Left forelimb (tissue), 1 donor: ENCODE measurements at regions not wholly inside any gene's neighbourhood (a gene's known extent, or its start where the extent isn't known, plus 50 kb on each side); places are given as distances from the start of the nearest gene placed in this dataset.
"Not testable (repeated sequence)": the region's sequence is repeated elsewhere in the genome, so short reads cannot be mapped to it uniquely, and the experiment has no call there.

Source experiments
- DNase-seq: peaks from one replicate; pipeline ENCODE4 v3.0.0-alpha.2; 2018; ENCODE audit warnings: low spot score

DNA sequence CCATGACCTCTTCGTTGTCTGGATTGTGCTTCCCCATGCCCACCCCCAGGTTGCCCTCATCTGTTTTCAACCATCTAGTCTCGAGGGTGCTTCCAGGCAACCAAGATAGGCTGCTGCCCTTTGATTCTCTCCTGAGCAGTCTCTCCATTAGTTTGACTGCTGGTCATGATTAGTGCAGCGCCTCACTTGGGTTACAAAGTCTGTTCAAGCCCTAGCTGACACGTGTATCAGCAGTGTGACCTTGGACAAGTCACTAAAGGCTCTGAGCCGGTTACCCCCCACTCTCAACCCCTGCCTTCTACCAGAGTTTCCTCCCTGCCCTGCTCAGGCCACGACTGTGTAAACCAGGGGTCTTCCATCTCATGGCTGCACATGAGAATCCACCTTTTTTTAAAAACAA lies 185.3 kb upstream of the PWP1 start:
- no peak for DNase-seq

DNA sequence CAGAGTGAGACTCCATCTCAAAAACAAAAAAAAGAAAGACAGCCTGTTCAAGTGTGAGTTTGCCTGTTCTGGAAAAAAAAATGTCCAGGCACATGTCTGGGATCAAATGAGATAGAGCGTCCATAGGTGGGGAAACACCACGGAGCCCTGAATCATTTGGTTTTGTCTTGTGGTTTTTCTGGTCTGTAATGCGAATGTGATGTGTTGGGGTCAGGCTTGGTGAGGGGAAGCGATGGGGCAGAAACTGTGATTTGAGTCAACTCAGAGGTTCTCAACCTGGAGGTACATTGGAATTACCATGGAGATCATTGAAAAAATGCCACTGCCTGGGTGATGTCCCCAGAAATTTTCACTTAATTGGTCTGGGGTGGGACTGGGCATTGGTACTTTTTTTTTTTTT lies 183.9 kb upstream of the PWP1 start:
- no peak for DNase-seq

DNA sequence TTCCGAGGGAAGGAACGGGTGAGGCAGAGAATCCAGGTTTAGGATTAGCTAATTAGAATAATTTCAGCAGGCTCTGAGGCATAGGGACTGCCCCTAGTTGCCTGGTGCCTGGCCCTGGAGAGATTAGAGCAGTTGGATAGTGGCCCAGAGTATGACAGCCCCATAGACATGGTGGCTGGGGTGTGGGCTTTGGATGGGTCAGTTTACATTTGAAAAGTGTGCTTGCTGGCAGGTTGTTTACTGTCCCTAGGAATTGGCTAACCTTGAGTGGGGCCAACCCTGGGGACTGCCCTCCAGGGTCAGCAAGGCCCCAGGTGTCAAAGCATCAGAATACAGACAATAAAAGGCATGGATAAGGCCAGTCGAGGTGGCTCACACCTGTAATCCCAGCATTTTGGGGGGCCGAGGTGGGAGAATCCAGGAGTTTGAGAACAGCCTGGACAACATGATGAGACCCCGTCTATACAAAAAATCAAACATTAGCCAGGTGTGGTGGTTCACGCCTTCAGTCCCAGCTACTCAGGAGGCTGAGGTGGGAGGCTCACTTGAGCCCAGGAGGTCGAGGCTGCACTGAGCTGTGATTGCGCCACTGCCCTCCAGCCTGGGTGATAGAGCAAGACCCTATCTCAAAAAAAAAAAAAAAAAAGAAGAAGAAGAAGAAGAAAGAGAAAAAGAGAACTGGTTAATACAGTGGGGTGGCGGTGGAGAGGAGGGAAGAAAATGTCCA lies 182.3 kb upstream of the PWP1 start:
- DNase-seq: no peak

DNA sequence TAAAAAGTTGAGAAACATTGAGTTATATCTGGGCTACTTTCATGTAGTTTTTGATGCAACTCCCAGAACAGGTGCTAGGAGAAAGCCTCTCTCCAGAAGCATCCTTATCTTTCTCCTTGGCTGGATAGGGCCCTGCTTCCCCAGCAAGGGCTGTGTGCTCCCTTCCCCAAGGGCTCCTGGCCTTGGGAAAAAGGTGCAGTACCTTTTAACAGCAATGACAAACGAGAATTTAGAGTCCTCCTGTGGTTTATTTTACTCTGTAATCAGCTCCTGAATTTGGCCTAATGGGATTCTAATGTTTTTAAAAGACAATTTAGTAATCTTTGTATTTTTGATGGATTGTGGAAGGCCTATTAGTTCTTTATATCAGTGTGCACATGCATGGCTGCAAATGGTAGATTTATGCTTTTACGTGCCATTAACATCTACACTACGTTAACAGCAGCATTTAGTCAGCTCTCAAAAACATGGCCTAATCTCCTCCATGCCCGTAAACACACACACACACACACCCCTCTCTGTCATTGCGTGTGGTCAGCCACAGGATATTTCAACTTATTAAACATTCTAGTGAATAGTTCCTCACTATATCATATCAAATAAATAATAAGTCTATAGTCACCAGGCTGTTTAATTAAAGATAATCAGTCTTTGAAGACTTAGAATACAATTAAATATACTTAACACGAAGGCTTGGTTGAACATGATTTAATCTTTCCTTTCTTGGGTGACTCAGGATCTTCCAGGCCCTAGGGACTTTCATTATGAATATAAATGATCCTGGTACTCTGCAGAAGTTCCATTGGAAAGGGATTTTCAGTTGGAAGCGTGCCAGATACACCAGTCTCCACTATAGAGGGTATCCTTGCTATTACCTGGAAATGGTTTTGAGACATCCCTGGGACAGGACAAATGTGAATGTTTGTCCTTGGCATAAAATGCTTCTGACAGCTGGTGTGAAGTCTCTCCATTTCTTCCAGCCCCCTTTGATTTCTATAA lies 181.4 kb upstream of the PWP1 start:
- no peak for DNase-seq

DNA sequence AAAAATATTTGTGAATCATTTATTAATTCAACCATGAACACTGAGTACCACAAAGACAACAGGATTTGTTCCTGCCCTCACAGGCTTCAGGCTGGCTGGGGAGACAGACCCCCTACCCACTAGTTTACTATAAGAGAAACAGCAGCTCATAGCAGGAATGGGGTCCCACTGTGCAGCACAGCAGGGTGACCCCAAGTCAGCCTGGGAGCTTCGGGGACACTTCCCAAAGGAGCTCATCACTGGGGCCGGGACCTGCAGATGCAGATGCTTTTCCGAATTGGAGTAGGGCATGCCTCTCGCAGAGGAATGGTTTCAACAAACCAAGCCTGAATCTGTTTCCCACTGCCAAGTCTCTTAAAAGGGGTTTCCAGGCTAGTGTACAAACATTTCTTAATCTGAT lies 176.2 kb upstream of the PWP1 start:
- no peak for DNase-seq

DNA sequence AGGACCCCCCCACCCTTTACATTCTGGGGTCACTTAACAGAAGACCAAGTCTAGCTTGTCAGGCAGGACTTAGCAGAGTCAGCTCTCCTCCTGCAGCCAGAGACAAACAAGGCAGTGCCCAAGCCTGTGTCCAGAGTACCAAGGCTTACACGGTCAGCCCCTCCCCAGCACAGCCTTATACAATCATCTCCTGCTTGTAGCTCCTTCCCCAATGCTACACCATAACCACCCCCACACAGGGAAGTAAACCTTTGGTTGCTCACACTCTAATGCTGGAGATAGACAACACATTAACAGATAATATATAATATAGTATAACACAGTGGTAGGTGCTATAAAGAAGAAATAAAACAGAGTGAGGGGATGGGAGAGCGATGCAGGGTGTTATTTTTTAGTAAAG lies 175.4 kb upstream of the PWP1 start:
- no peak for DNase-seq

DNA sequence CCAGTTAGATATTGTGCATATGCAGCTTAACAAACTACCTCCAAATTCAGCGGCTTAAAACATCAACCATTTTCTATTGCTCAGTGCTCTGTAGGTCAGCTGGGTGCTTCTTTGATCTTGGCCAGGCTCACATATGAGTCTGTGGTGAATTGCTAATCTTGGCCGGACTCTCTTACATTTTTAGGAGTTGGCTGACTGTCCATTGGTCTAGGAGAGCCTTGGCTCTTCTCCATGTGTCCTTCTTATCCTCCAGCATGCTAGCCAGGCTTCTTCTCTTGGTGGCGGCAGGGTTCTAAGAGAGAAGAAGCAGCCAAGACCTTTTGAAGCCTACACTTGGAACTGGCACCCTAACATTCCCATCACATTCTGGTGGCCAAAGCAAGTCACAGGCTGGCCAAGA lies 174.3 kb upstream of the PWP1 start:
- DNase-seq: no peak

DNA sequence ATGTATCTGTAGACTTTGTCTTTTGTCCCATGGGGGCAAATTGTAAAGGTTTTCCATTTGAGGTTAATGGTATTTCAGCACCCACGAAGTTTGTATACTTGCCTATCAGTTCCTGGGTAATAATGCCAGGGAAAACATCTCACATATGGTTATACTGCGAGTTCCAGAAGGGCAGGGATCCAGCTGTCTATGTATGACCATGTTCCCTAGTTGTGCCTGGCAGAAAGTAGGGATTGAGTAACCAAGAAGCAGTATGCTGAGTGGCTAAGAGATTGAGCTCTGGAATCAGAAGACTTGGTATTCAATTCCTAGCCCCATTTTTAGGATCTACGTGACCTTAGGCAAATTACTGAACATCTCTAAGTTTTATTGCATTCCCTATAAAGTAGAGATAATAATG lies 173.2 kb upstream of the PWP1 start:
- DNase-seq: no peak

DNA sequence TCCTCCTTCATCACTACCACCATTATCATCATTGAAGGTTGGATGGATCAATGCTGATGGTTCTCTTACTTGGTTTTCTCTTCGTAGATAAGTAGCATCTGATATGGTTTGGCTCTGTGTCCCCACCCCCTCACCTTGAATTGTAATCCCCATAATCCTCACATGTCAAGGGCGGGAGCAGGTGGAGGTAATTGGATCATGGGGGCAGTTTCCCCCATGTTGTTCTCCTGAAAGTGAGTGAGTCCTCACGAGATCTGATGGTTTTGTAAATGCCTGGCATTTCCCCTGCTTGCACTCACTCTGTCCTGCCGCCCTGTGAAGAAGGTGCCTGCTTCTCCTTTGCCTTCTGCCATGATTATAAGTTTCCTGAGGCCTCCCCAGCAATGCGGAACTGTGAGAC lies 172.4 kb upstream of the PWP1 start:
- no peak for DNase-seq

DNA sequence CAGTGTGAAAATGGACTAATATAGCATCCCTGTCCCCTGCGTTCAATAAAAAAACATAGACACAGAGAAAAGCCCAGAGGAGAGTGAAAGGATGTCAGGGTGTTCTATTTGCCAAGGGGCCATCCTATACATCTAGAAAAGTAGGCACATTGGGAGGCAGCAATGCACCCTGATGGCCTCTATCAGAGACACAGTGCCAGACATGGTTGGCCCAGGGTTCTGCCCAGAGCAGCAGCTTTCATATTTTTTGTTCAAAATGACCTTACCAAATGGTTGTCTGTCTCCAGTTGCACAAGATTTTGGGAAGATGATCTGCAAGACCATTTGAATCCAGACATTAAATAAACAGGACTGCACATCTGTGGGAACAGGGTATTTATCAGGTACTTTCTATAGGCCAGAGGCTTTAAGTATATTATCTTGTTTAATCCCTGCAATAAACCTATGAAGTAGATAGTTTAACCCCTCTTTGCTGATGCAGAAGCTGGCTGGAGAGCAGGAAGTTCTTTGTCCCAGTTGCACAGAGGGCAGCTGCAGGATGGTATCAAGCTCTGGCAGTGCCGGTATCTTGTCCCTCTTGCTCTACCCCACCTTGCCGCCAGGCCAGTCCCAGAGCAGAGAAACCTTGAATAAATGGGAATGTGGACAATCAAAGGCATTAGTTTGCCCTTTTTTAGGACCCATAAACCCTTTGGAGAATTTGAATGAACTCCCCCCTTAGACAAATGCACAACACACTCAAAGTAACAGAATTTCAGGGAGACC lies 171.8 kb upstream of the PWP1 start:
- no peak for DNase-seq

DNA sequence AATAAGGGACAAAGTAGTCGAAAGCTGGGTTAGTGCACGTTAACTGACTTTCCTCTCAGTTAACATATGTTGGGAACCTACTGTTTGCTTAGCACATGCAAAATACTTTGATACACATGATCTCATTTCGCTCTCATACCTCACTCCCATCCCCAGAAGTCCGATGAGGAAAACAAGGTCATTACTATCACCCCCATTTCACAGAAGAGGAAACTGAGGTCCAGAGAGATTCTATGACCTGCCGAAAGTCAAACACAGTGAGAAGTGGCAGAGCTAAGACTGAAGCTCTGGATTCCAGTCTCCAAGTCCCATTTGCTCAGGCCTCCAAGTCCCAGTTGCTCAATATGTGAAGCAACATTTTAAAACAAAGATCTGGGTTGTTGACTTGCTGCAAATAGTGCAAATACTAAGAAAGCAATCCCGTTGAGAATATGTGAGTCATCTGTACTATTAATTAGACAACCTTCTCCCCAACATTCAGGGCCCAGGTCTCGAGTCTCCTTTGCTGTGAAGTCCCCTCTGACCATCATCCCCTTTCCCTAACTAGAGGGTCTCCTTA lies 170.6 kb upstream of the PWP1 start:
- no peak for DNase-seq

DNA sequence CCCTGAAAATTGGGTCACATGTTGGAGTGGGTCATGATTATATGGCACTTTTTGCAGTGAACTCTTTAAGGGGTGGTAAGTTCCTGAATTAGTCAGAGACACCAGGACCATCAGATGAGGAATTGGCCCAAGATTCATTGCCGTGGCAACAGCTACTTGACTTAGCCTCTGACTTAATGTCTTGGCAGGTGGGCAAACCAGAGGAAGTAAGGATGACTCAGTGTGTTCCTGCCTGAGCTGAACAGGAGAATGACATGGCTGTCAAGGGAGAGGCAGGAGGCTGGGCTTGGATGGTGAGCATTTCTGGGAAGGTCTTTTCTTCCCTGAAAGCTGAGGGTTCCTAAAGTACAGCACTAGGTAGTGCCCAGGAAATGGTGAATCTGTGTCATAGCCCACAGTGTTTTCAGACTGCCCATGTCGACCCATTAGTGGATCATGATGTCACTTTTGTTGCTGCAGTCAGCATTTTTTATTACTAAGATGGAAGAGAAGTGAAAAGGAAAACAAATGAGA lies 170.1 kb upstream of the PWP1 start:
- no peak for DNase-seq

DNA sequence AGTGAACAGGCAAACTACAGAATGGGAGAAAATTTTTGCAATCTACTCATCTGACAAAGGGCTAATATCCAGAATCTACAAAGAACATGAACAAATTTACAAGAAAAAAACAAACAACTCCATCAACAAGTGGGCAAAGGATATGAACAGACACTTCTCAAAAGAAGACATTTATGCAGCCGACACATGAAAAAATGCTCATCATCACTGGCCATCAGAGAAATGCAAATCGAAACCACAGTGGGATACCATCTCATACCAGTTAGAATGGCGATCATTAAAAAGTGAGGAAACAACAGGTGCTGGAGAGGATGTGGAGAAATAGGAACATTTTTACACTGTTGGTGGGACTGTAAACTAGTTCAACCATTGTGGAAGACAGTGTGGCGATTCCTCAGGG lies 167.8 kb upstream of the PWP1 start:
- not testable (repeated sequence) for DNase-seq

DNA sequence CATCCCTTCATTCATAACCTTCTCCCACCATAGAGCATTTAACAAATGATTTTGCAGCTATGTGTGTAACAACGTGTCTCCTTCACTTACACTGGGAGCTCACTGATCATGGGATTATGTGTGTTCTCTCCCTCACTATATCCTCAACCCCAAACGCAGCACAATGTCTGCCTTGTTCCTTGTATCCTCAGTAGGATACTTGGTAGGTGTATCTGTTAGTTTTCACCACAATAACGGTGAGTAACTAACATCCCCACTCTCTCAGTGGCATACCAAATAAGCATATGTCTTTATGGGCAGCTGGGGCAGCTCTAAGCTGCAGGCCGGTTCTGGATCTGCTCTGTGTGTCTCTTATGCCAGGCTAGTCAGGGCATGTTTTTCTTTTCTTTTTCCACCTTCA lies 166.7 kb upstream of the PWP1 start:
- DNase-seq: no peak

DNA sequence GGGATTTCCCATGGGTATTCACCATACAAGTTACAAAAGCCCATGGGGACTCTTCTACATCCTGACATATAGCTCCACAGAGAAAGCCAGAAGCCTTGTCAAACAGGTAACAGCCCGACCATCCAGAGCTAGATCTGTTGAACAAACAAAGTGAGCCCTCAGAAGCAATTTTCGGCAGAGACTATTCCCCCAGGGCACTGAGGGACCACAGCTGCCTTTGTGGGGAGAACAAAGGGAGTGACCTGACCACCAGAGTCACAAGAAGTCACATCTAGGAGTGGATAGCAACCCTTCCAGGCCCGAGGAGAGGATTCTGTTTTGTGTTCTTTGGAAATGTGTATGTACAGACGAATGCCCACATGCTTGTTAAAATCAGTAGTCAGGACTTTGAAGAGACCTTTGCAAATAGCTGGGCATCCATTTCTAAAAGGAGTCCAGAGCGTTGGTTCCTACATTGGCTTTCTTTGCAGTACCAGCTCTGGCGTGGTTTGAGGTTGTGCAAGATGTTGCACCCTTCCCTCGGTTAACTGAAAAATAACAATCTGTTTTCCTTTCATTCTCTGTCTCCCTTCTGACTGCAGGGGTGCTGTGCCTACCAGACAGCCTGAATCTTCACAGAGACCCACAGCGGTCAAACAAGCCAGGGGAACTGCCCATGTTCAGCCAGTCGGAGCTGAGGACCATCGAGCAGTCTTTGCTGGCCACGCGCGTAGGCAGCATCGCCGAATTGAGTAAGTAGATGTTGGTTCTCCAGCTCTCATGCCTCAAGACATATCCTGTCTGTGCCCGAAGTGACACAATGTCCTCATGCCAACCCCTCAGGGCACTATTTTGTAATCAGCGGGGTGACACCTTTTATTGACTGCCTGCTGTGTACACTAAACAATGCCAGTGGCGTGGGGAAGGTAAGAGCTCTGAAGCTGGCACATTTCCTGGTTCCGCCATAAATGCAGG lies 165.4 kb upstream of the PWP1 start:
- no peak for DNase-seq

DNA sequence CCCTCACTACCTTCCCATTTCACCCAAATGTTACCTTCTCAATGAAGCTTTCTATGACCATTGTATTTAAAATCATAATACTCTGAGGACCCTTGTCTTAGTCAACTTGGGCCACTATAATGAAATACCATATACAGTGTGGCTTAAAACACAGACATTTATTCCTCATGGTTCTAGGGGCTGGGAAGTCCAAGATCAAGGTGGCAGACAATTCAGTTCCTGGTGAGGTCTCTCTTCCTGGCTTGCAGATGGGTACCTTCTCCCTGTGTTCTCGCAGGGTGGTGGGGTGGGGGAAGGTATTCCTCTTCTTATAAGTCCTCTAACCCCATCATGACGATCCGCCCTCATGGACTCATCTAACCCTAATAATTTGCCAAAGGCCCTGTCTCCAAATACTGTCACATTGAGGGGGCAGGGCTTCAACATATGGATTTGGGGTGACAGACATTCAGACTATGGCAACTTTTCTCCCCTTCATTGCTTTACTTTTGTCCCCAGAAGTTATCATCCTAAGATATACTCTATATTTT lies 163.7 kb upstream of the PWP1 start:
- no peak for DNase-seq

DNA sequence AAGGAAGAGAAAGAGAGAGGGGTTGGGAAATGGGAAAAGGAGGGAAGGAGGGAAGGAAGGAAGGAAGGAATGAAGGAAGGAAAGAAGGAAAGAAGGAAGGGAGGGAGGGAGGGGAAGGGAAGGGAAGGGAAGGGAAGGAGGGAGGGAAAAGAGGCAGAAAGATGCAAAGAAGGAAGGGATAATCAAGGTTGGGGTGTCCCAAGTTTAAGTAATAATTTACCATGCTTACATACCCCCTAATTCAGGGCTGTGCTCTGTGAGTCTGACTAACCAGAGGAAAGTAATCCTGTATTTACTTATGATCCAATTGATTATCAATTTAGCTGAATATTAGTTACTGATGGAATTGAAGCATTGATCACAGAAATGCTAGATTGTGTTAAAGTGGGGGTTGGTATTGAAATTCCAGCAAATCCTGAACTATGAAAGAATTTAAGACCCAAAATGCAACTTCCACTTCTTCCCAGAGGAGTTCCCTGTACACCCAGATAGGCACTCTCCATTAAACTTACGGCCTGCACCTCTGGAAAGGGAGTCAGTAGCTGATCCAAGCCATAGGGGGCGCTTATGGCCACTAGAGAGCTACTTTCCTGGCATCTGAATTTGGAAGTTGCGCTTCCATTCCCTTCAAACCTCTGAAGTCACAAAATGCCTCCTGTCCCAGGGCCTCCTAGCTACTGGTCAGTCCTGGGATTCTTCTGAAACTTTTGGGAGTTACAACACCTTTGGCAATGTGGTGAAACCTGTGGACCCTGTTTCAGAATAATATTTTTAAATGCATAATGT lies 162.7 kb upstream of the PWP1 start:
- DNase-seq: no peak

DNA sequence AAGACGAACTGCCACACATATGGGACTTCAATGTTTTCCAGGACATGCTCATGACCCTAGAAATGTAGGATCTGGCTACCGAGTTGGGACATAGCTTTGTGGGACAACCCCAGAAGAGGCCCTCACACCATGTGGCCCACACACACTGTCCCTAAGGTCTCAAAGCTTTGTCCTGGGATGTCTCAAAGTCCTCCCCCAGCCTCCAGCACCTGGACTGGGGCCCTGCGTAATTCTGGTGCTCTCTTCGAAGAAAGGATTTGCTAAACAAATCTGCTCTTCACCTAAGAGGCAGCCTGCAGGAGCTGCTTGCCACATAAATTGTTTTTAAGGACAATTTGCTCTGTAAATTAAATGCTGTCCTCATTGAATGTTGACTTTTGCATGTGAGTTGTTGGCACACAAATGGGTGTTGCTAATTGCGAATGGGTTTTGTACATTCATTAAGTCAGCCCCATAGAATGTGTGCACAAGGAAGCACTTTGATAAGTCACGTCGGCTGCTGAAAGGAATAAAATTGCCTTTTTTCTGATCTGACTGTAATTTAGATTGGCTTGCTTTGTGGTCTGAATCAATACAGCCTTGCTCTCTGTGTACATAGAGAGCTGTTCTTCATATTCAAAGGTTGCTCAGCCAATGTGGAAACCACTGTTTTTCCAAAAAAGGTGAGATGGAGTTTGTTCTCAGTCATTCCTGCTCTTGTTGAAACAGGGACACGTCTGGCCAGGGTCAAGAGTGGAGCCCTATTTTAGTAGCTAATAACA lies 161.6 kb upstream of the PWP1 start:
- DNase-seq: no peak
